IMR-90 (cell line): ENCODE measurements at regions not wholly inside any gene's neighbourhood (a gene's known extent, or its start where the extent isn't known, plus 50 kb on each side); places are given as distances from the start of the nearest gene placed in this dataset.

Experiments
- ATAC-seq: fragments of 200-7000 bp; cut with Tn5 transposase; 2 replicates; pipeline ENCODE4 v1.9.1; 2020; ENCODE audit warnings: low read depth, mild to moderate bottlenecking, moderate library complexity
- BruUV-seq: library from RNA; stranded (reverse); fragments of 400-500 nt; replicated peaks from 2 replicates; lab custom pipeline; 2021; lab: Mats Ljungman, UMichigan
- CTCF ChIA-PET: fragments of 300-600 bp; formaldehyde crosslinking; extraction: SDS; loops from one replicate; lab custom pipeline; 2021; ENCODE audit warnings: antibody characterized with exemption; lab: Yijun Ruan, JAX
- POLR2A ChIA-PET: fragments of 300-600 bp; sonication (Branson Sonifier 250); formaldehyde crosslinking; loops from one replicate; lab custom pipeline; 2022; ENCODE audit warnings: antibody characterized with exemption; ENCODE audit not compliant: unreplicated experiment; lab: Charles Lee
- DNase-seq: peaks from one replicate; pipeline ENCODE4 v3.0.0; 2013
- H2AFZ ChIP-seq: replicated peaks from 2 replicates; pipeline ENCODE3; 2013; ENCODE audit warnings: low read length, mild to moderate bottlenecking; ENCODE audit not compliant: poor library complexity
- H2AK5ac ChIP-seq: 2 replicates; pipeline ENCODE4 v1.6.1; 2013; ENCODE audit warnings: low read depth, low read length, inconsistent platforms
- H2AK9ac ChIP-seq: replicated peaks from 2 replicates; pipeline ENCODE3; 2013; ENCODE audit warnings: mild to moderate bottlenecking, low read depth, low read length, moderate library complexity; ENCODE audit not compliant: poor library complexity
- H2BK120ac ChIP-seq: 2 replicates; pipeline ENCODE4 v1.6.1; 2013; ENCODE audit warnings: low read depth, low read length, inconsistent platforms
- H2BK15ac ChIP-seq: 3 replicates; pipeline ENCODE4 v1.6.1; 2013; ENCODE audit warnings: low read depth, low read length, inconsistent platforms
- H2BK20ac ChIP-seq: 2 replicates; pipeline ENCODE4 v1.6.1; 2013; ENCODE audit warnings: low read depth, mild to moderate bottlenecking, inconsistent platforms, low read length, moderate library complexity
- H2BK5ac ChIP-seq: 2 replicates; pipeline ENCODE4 v1.6.1; 2013; ENCODE audit warnings: mild to moderate bottlenecking, low read depth, low read length, inconsistent platforms; ENCODE audit not compliant: poor library complexity, severe bottlenecking
- H3K14ac ChIP-seq: replicated peaks from 2 replicates; pipeline ENCODE4 v1.6.1; 2013; ENCODE audit warnings: low read depth, low read length, inconsistent platforms
- H3K18ac ChIP-seq: 2 replicates; pipeline ENCODE4 v1.6.1; 2013; ENCODE audit warnings: low read depth, low read length, control low read depth
- H3K23ac ChIP-seq: 2 replicates; pipeline ENCODE4 v1.6.1; 2013; ENCODE audit warnings: low read depth, low read length, inconsistent platforms
- H3K27ac ChIP-seq: 2 replicates; pipeline ENCODE4 v1.5.1; 2013; ENCODE audit warnings: mild to moderate bottlenecking, control low read depth, low read length; ENCODE audit not compliant: insufficient read depth
- H3K27me3 ChIP-seq: 2 replicates; pipeline ENCODE4 v1.6.1; 2013; ENCODE audit warnings: low read length; ENCODE audit not compliant: control insufficient read depth, insufficient read depth
- H3K36me3 ChIP-seq: 2 replicates; pipeline ENCODE4 v1.6.1; 2013; ENCODE audit warnings: low read length, mixed read lengths; ENCODE audit not compliant: control insufficient read depth, insufficient read depth
- H3K4ac ChIP-seq: 2 replicates; pipeline ENCODE4 v1.6.1; 2013; ENCODE audit warnings: low read depth, low read length, inconsistent platforms
- H3K4me1 ChIP-seq: 2 replicates; pipeline ENCODE4 v1.6.1; 2013; ENCODE audit warnings: low read length, mixed read lengths; ENCODE audit not compliant: control insufficient read depth, insufficient read depth
- H3K4me2 ChIP-seq: 2 replicates; pipeline ENCODE4 v1.6.1; 2013; ENCODE audit warnings: low read depth, mild to moderate bottlenecking, control low read depth, low read length, moderate library complexity
- H3K4me3 ChIP-seq: 2 replicates; pipeline ENCODE4 v1.5.1; 2013; ENCODE audit warnings: low read depth, mild to moderate bottlenecking, control low read depth, low read length, moderate library complexity; ENCODE audit not compliant: insufficient read depth
- H3K56ac ChIP-seq: 2 replicates; pipeline ENCODE4 v1.6.1; 2013; ENCODE audit warnings: low read length, inconsistent platforms; ENCODE audit not compliant: insufficient read depth; ENCODE audit errors: extremely low read depth
- H3K79me1 ChIP-seq, 2 experiments: 2 replicates each; pipeline ENCODE4 v1.6.1; 2013; ENCODE audit warnings: low read length in 2 of 2, inconsistent platforms in 1 of 2, low read depth in 1 of 2
- H3K9ac ChIP-seq: 2 replicates; pipeline ENCODE4 v1.6.1; 2013; ENCODE audit warnings: low read depth, low read length, control low read depth
- H3K9me1 ChIP-seq: 2 replicates; pipeline ENCODE4 v1.6.1; 2013; ENCODE audit warnings: low read length, inconsistent platforms; ENCODE audit not compliant: insufficient read depth
- H3K9me3 ChIP-seq: 2 replicates; pipeline ENCODE4 v1.6.1; 2013; ENCODE audit warnings: low read length; ENCODE audit not compliant: control insufficient read depth, insufficient read depth
- H4K20me1 ChIP-seq: 2 replicates; pipeline ENCODE4 v1.6.1; 2013; ENCODE audit warnings: low read length, inconsistent platforms; ENCODE audit not compliant: insufficient read depth
- H4K5ac ChIP-seq: 2 replicates; pipeline ENCODE4 v1.6.1; 2013; ENCODE audit warnings: mild to moderate bottlenecking, low read depth, low read length, control low read depth
- H4K8ac ChIP-seq, 2 experiments: 2 replicates each; pipeline ENCODE4 v1.6.1; 2013; ENCODE audit warnings: low read depth in 2 of 2, low read length in 2 of 2, control low read depth in 1 of 2, inconsistent platforms in 1 of 2
- H4K91ac ChIP-seq: 2 replicates; pipeline ENCODE4 v1.6.1; 2013; ENCODE audit warnings: low read depth, low read length, inconsistent platforms; ENCODE audit not compliant: insufficient read depth
- CTCF ChIP-seq: conservative IDR thresholded peaks from 2 replicates; pipeline ENCODE4 v1.5.1; 2012; ENCODE audit warnings: mild to moderate bottlenecking, low read depth, low read length, improper control_type of control experiment
- RAD21 ChIP-seq: IDR thresholded peaks from 2 replicates; pipeline ENCODE4 v1.6.1; 2012; ENCODE audit warnings: low read length, improper control_type of control experiment
- WGBS, 2 experiments: methylation state at CpG; one replicate each; pipeline versions ENCODE4 v1.1.5 to v1.1.7; 2013; ENCODE audit warnings: missing lambda C conversion rate in 2 of 2; ENCODE audit not compliant: insufficient read length in 1 of 2; ENCODE audit errors: extremely low coverage in 2 of 2; 5-methylcytosine and 5-hydroxymethylcytosine counted together
- dilution Hi-C: fragments of 300-500 bp; cut with HindIII; formaldehyde crosslinking; loops from one replicate; pipeline ENCODE4 v1.14.3; 2018; ENCODE audit warnings: low sequenced_read_pairs; ENCODE audit not compliant: unreplicated experiment
- in situ Hi-C: fragments of 300-500 bp; cut with MboI; formaldehyde crosslinking; loops from 3 replicates; pipeline ENCODE4 v1.14.3; 2019; ENCODE audit warnings: low sequenced_read_pairs, inconsistent platforms, mixed read lengths
- intact Hi-C: fragments of 100-400 bp; cut with micrococcal nuclease; formaldehyde crosslinking; loops from 2 replicates; pipeline ENCODE4 v1.10.0; 2022

GRCh38 chr4:108449129-108449528 lies 171.2 kb upstream of the RPL34 start:
- Histone ChIP-seq H3K14ac (no peak overlapping the region), H4K5ac (no peak overlapping the region), H3K9ac (no peak overlapping the region), H3K4me3 (no peak overlapping the region), H4K20me1 (no peaks in the 10 kb centered on the region), H2BK5ac (no peak overlapping the region), H3K79me1 (no peaks in the 10 kb centered on the region), H4K8ac (no peak overlapping the region), H3K36me3 (no peaks in the 10 kb centered on the region), H3K27me3 (peaks cover 7% of the 10 kb centered on the region), H2AFZ (peak overlapping the region; percentile 65), H3K56ac (no peak overlapping the region), H3K27ac (no peak overlapping the region), H3K4ac (no peak overlapping the region), H3K9me1 (no peaks in the 10 kb centered on the region), H3K23ac (no peak overlapping the region), H3K4me1 (no peaks in the 10 kb centered on the region), H2BK20ac (no peak overlapping the region), H2AK5ac (no peak overlapping the region), H3K4me2 (no peak overlapping the region), H4K91ac (no peak overlapping the region), H3K9me3 (no peaks in the 10 kb centered on the region), H2AK9ac (no peak overlapping the region), H2BK120ac (no peak overlapping the region), H3K18ac (no peak overlapping the region), H2BK15ac (no peak overlapping the region)
- in situ Hi-C loops = no loop called here
- 90% methylated on average over 1 of the region's 1 CpG; no CpG with 5 or more reads in 1 of the 2 experiments for WGBS, 2 experiments
- DNase-seq = no peak
- POLR2A ChIA-PET = no interaction called here
- ATAC-seq = no peak
- no TSS peak for BruUV-seq
- TF ChIP-seq CTCF = no peak
- no peak for TF ChIP-seq RAD21
- intact Hi-C loops = no loop called here
- dilution Hi-C loops = no loop called here
- CTCF ChIA-PET = no interaction called here
